SK-N-SH (cell line): ENCODE measurements at regions not wholly inside any gene's neighbourhood (a gene's known extent, or its start where the extent isn't known, plus 50 kb on each side); places are given as distances from the start of the nearest gene placed in this dataset.

Experiments used
- EP300 ChIP-seq, 2 experiments: IDR thresholded peaks; 2 replicates each; pipeline versions ENCODE4 v1.4.0 to v1.6.1; 2012; ENCODE audit warnings: borderline replicate concordance in 1 of 2, low read depth in 1 of 2, low read length in 1 of 2
- EZH2phosphoT487 ChIP-seq: fragments of 200-600 bp; sonication (generic); IDR thresholded peaks from 2 replicates; pipeline ENCODE4 v1.6.1; 2017; ENCODE audit warnings: low read depth, mixed run types, mild to moderate bottlenecking, antibody characterized with exemption, moderate library complexity, borderline replicate concordance
- FOXJ3 ChIP-seq: sonication (generic); formaldehyde crosslinking; IDR thresholded peaks from 2 replicates; pipeline ENCODE4 v1.5.1; 2020; ENCODE audit warnings: mild to moderate bottlenecking, missing genetic modification reagents
- JUND ChIP-seq: IDR thresholded peaks from 2 replicates; pipeline ENCODE4 v1.4.0; 2012
- MAX ChIP-seq: IDR thresholded peaks from 2 replicates; pipeline ENCODE4 v1.4.0; 2012; ENCODE audit warnings: low read depth
- MEF2A ChIP-seq: IDR thresholded peaks from 2 replicates; pipeline ENCODE4 v1.4.0; 2012; ENCODE audit warnings: low read depth, borderline replicate concordance
- NRF1 ChIP-seq: IDR thresholded peaks from 2 replicates; pipeline ENCODE4 v1.6.1; 2012; ENCODE audit warnings: low read depth, mild to moderate bottlenecking, low read length
- POLR2AphosphoS5 ChIP-seq: IDR thresholded peaks from 2 replicates; pipeline ENCODE4 v1.6.1; 2012; ENCODE audit warnings: low read depth, low read length
- RAD21 ChIP-seq: IDR thresholded peaks from 2 replicates; pipeline ENCODE4 v1.6.1; 2012; ENCODE audit warnings: mild to moderate bottlenecking, low read length
- RFX5 ChIP-seq: IDR thresholded peaks from 2 replicates; pipeline ENCODE4 v1.6.1; 2012; ENCODE audit warnings: mild to moderate bottlenecking, improper control_type of control experiment, low read length
- YY1 ChIP-seq: IDR thresholded peaks from 2 replicates; pipeline ENCODE4 v1.4.0; 2012; ENCODE audit warnings: low read depth, mild to moderate bottlenecking
- TF ChIP-seq, protein P1 (sequence below): fragments of 150-350 bp; IDR thresholded peaks from 2 replicates; pipeline ENCODE4 v1.6.1; 2017; ENCODE audit warnings: antibody characterized with exemption, low read length, low read depth, borderline replicate concordance
- TF ChIP-seq, protein P2 (sequence below): fragments of 200-600 bp; sonication (generic); IDR thresholded peaks from 2 replicates; pipeline ENCODE4 v1.6.1; 2017; ENCODE audit warnings: antibody characterized with exemption, mild to moderate bottlenecking, moderate library complexity

- TF ChIP-seq, protein P1, sequence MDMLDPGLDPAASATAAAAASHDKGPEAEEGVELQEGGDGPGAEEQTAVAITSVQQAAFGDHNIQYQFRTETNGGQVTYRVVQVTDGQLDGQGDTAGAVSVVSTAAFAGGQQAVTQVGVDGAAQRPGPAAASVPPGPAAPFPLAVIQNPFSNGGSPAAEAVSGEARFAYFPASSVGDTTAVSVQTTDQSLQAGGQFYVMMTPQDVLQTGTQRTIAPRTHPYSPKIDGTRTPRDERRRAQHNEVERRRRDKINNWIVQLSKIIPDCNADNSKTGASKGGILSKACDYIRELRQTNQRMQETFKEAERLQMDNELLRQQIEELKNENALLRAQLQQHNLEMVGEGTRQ, result no peak
- TF ChIP-seq EP300 (IDR thresholded peaks at IDR 0.05; ENCODE audit: borderline replicate concordance in 1 of 2, low read depth in 1 of 2, low read length in 1 of 2) (no peak), FOXJ3 (CRISPR knock-in tag) (no peak), NRF1 (no peak), POLR2AphosphoS5 (no peak), EZH2phosphoT487 (no peak), RFX5 (no peak), YY1 (no peak), RAD21 (no peak), MAX (no peak), MEF2A (no peak), JUND (no peak)
- TF ChIP-seq, protein P2, sequence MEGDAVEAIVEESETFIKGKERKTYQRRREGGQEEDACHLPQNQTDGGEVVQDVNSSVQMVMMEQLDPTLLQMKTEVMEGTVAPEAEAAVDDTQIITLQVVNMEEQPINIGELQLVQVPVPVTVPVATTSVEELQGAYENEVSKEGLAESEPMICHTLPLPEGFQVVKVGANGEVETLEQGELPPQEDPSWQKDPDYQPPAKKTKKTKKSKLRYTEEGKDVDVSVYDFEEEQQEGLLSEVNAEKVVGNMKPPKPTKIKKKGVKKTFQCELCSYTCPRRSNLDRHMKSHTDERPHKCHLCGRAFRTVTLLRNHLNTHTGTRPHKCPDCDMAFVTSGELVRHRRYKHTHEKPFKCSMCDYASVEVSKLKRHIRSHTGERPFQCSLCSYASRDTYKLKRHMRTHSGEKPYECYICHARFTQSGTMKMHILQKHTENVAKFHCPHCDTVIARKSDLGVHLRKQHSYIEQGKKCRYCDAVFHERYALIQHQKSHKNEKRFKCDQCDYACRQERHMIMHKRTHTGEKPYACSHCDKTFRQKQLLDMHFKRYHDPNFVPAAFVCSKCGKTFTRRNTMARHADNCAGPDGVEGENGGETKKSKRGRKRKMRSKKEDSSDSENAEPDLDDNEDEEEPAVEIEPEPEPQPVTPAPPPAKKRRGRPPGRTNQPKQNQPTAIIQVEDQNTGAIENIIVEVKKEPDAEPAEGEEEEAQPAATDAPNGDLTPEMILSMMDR, result no peak
Observed at GRCh38 chr1:79287982-79288381, 281.5 kb upstream of the ADGRL4 start.
